Inflammatory macrophage treated with lipopolysaccharide for 1 hour (primary cell): ENCODE measurements at regions not wholly inside any gene's neighbourhood (a gene's known extent, or its start where the extent isn't known, plus 50 kb on each side); places are given as distances from the start of the nearest gene placed in this dataset.

Source experiments
- DNase-seq, 2 donors: peaks; one replicate each; pipeline ENCODE4 v3.0.0-alpha.2; 2020 to 2022

GRCh38 chr13:67867206-67867605 is 637.1 kb upstream of the PCDH9 start:
- DNase-seq = no peak

DNA sequence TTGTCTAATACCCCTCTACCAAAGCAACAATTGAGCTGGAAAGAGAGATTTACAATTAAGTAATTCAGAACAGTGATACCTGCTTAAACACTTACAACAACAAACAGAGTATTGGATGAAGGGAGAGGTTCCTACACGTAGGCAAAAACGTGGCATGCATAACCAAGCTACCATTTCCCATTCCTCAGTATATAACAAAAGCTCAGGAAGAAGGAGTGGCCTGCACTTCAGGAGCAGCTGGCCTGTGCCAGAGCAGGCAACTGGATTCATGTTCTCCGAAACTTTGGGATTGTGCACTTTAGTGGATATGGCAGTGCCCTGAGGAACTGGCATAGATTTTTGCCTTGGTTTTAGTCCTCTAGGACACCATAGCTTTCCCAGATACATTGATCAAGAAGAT is 630.2 kb upstream of the PCDH9 start:
- DNase-seq = no peak

DNA sequence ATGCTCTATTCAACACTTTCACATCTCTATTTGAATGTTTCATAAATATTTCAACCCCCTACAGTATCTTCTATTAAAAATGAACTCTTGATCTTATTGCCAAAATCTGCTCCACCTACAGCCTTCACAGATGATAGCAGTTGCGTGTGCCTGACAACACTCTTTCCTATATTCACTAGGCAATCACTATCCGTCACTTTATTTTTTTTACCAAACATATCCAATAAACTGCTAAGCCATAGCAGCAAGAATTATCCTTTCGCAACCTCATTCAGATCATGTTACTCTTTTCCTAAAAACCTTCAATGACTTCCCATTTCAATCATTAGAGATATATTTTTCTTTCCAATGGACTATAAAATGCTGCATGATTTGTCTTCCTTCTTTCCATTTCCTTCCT is 629.8 kb upstream of the PCDH9 start:
- DNase-seq = no peak

DNA sequence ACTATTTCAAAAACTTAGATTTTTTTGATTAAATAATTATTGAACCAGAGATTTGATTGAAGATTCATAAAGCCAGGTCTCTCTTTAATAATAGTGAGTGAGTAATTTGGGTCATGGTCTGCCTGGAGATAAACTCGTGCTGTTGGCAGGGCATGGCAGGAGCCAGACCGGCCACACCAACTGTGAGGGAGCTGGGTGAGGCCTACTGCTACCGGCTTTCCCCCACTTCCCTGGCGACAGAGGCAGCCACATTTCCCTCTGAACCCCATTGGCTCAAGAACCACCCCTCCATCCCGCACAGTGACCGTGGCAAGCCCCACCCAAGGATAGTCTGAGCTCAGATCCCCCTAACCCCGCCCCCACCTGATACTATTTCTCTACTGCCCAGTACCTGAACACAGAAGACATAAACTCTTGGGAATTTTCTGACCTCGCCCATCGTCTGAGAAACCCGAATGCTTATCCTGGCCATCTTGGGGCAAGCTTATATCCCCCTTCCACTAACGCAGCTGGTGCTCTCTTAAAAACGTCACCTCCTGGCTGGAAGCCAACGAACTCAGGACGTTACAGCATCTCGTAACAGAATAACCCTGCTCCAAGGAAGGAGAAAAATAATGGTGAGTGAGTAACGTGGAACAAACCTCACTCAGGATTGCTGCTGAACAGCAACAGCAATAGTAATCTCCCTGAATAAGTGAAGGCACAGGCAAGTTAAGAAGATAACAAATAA is 627.6 kb upstream of the PCDH9 start:
- DNase-seq = no peak

GRCh38 chr13:67856955-67857354 is 626.8 kb upstream of the PCDH9 start:
- DNase-seq = no peak

DNA sequence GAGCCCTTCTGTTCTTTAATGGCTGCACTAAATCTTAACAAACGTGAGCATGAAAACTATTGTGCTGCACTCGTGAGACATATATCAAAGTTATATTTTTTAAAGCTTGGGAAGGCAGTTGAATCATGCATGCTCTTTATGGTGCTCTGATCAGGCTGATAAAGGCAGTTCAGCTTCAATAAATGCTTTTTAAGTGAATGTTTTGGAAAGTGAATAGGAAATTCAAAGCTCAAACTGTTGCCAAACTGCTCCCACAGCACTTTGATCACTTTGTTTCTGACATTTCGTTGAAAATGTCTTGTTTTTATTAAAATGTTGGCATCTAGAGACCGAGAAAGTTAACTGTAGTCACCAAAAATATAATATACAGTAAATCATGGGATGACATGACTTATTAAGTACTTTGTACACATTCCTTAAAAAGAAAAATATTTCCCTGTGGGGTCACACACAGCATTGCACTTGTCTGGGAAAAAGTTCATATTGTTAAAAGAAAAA is 625.7 kb upstream of the PCDH9 start:
- no peak for DNase-seq

- DNase-seq = no peak
Measured at GRCh38 chr13:67854990-67855389, 624.9 kb upstream of the PCDH9 start.

DNA sequence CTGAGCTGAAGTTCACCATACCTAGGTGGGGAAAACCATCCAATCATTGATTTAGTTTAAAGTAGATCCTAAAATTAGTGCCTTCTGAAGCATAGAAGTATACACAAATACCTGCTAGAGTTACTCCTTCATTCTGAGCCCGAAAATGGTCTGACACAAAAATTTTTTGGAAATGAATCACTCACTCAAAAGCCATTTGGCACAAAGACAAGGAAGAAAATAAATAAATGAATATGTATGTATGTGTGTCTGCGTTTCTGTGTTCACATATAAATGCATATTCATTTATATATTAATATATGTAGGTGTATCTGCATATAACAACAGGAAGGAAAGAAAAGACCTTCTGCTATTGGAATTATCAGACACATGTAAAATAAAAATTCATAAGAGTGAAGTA is 614.4 kb upstream of the PCDH9 start:
- DNase-seq = no peak

DNA sequence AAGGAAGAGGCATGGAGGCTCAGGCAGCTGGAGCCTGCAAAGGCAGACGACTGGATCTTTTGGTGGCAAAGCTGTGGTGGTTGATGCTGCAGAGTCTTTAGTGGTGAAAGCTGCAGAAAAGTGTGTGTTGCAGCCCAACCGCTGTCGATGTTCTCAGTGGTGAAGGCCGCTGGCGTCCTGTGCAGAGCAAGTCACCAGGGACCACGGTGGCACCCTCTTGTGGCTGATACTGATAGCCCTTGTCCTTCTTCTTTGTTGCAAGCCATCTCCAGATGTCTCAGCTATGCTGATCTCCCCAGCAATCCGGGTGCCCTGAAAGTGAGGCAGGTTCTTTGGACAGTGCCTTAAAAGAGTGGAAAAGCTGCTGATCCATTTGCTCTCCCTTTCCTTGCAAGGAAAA is 610.9 kb upstream of the PCDH9 start:
- no peak for DNase-seq

- no peak for DNase-seq
Measured at GRCh38 chr13:67833564-67833963, 603.4 kb upstream of the PCDH9 start.

DNA sequence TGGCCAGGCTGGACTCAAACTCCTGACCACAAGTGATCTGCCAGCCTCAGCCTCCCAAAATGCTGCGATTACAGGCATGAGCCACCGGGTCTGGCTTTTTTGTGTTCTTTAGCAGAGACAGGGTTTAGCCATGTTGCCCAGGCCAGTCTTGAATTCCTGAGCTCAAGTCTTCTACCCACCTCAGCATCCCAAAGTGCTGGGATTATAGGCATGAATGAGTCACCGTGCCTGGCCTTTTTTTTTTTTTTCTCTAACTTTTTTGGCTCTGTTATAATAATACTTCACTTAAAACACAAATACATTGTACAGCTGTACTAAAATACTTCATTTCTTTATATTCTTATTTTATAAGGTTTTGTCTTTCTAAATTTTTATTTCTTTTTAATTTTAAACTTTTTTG is 599.5 kb upstream of the PCDH9 start:
- no peak for DNase-seq

DNA sequence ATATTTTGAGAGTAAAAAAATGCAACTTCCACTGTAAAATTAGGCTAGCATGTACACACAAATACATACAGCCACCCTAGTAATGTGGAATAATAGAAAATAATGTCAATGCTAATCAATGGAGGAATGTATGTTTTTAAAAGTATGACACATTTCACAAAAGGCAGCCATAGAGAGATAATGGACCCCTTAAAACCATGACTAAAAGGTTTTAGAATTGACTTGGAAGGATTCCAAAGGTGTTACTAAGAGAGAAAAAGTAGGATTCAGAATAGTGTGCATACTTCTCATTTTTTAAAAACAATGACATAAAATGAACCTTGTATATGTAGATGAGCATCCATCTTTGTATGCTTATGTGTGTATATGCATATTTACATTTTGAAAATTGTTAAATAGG is 597.9 kb upstream of the PCDH9 start:
- DNase-seq = no peak

- DNase-seq = no peak
Measured at GRCh38 chr13:67821606-67822005, 591.5 kb upstream of the PCDH9 start.

- no peak for DNase-seq
Measured at GRCh38 chr13:67806796-67807195, 576.7 kb upstream of the PCDH9 start.

GRCh38 chr13:67803118-67803517 is 573.0 kb upstream of the PCDH9 start:
- DNase-seq = no peak

DNA sequence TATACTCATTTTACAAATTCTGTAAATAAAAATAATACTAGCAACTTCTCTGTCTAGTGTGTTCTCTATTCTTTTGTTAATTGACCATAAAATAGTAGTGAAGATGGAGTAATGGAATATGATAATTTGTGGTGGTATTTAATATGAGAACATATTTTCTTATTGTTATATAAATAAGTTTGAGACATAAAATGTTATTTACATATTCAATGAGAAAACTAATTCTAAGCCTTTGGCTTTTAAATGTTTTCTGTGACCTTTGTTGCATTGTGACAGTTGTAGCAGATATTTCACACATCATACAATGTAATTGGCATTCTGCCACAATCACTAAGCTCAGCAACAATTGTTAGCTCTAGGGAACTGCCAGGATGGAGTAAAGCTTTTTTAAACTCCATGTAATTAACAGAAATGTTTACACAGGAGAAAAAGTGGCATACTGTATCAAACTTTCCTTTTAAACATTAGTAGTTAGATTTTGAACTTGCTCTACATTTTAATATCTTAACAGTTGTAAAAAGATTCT is 562.1 kb upstream of the PCDH9 start:
- DNase-seq = no peak

GRCh38 chr13:67791047-67791446 is 560.9 kb upstream of the PCDH9 start:
- DNase-seq = no peak

DNA sequence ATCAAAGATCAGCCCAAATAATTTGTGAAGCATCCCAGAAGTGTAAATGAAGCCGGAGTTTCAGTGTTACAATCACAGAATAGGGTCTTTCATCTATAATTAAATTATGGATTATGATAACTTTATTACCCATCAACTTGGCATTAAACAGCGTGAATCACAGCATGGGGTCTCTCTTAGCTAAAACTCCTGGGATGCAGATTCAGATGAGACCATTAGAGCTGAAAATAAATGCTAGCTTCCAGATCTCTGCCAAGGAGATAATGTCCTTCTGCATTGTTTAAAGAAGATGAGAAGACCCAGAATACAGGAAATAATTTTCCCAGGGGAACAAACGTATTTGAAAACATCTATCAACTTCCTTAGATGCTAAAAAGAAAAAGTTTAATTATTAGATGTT is 546.0 kb upstream of the PCDH9 start:
- DNase-seq = no peak

- DNase-seq = no peak
Measured at GRCh38 chr13:67775359-67775758, 545.2 kb upstream of the PCDH9 start.

DNA sequence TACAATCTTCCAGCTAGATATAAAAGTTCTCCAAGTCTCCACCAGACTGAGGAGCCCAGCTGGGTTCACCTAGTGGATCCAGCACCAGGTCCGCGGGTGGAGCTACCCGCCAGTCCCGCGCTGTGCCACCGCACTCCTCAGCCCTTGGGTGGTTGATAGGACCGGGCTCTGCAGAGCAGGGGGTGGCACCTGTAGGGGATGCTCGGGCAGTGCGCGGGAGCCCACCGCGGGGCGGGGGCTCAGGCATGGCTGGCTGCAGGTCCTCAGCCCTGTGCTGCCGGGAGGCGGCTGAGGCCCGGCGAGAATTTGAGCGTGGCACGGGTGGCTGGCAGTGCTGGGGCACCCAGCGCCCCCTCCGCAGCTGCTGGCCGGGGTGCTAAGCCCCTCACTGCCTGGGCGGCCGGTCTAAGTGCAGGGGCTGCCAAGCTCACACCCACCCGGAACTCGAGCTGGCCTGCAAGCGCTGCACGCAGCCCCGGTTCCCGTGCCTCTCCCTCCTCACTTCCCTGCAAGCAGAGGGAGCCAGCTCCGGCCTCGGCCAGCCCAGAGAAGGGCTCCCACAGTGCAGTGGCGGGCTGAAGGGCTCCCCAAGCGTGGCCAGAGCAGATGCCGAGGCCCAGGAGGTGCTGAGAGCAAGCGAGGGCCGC is 542.8 kb upstream of the PCDH9 start:
- no peak for DNase-seq

GRCh38 chr13:67771106-67771505 is 541.0 kb upstream of the PCDH9 start:
- DNase-seq = no peak

GRCh38 chr13:67769987-67770341 is 539.8 kb upstream of the PCDH9 start:
- no peak for DNase-seq

DNA sequence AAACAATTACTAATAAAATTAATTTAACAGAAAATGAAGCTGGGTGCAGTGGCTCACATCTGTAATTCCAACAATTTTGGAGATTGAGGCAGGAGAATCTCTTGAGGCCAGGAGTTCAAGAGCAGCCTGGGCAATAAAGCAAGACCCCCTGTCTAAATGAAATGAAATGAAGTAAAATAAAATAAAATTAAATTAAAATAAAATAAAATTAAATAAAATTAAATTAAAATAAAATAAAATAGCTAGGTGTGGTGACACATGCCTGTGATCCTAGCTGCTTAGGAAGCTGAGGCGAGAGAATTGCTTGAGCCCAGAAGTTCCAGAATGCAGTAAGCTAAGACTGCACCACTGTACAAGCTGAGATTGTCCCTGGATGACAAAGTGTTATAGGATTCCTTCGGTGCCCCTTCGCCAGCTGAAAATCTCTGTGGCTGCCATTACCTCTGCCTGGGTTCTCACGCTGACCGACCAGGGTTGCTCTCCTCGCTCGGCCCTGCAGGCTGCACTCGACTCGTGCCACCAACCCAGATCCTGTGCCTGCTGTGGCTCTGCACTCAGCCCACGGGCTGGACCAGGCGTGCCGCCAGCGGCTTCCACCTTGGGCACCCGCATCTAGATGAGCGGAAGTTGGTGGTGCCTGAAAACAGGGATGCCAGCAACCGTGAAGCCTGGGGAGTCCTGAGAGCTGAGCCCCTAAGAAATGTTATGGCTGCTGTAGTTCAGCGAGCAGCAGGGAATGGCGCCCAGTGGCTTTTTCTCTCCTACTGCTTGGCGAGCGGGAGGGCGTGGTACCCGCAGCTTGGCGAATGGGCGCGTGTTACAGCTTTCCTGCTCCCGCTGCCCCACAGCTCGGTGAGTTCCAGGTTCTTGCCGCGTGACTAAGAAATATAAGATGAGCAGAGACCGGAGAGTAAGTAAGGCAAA is 539.2 kb upstream of the PCDH9 start:
- DNase-seq = no peak

DNA sequence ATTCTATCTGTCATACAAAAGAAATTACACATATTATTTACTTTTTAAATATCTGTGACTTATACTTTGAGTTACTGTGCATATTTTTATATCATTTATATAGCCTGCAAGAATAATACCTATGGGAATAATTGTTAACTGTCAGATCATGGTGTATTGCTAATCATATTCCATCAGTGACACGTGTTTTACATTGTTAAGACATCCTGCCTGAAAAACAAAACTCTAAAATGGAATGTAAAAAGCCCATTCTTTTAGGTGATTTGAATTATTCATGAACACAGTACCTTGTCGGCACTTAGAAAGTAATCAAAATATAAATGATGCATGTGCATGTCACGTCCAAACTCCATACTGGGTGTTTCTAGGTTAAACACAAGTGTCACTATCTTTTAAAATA is 533.8 kb upstream of the PCDH9 start:
- DNase-seq = no peak
